ENCODE measurements at regions not wholly inside any gene's neighbourhood (a gene's known extent, or its start where the extent isn't known, plus 50 kb on each side); places are given as distances from the start of the nearest gene placed in this dataset.

GRCh38 chr21:32112195-32112594 is 166.7 kb downstream of the MIS18A start:
- TF ChIP-seq, protein P1, sequence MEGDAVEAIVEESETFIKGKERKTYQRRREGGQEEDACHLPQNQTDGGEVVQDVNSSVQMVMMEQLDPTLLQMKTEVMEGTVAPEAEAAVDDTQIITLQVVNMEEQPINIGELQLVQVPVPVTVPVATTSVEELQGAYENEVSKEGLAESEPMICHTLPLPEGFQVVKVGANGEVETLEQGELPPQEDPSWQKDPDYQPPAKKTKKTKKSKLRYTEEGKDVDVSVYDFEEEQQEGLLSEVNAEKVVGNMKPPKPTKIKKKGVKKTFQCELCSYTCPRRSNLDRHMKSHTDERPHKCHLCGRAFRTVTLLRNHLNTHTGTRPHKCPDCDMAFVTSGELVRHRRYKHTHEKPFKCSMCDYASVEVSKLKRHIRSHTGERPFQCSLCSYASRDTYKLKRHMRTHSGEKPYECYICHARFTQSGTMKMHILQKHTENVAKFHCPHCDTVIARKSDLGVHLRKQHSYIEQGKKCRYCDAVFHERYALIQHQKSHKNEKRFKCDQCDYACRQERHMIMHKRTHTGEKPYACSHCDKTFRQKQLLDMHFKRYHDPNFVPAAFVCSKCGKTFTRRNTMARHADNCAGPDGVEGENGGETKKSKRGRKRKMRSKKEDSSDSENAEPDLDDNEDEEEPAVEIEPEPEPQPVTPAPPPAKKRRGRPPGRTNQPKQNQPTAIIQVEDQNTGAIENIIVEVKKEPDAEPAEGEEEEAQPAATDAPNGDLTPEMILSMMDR (IDR thresholded peaks at IDR 0.05), result no peak
- TF ChIP-seq EZH2 (IDR thresholded peaks at IDR 0.05; ENCODE audit: borderline replicate concordance, insufficient read depth, low read depth, low read length, poor library complexity, severe bottlenecking), result no peak
